ENCODE measurements at regions not wholly inside any gene's neighbourhood (a gene's known extent, or its start where the extent isn't known, plus 50 kb on each side); places are given as distances from the start of the nearest gene placed in this dataset.

- ATAC-seq (ENCODE audit: low FRiP score in 2 of 2) (no peak), DNase-seq (no peak)
- H3K9me3 ChIP-seq: no peaks in the 10 kb centered on the region
- no peak overlapping the region for H3K27ac ChIP-seq
- H3K27me3 ChIP-seq: no peaks in the 10 kb centered on the region
- no peaks in the 10 kb centered on the region for H3K4me1 ChIP-seq
- no peaks in the 10 kb centered on the region for H3K36me3 ChIP-seq
- H3K4me3 ChIP-seq: no peak overlapping the region
- 57 to 59% methylated on average over 2 of the region's 2 CpGs for WGBS, 2 donors
- no peak for TF ChIP-seq POLR2A (IDR thresholded peaks at IDR 0.05)
- TF ChIP-seq EP300 (IDR thresholded peaks at IDR 0.05): no peak
- TF ChIP-seq POLR2AphosphoS5 (IDR thresholded peaks at IDR 0.05): no peak
Observed at GRCh38 chr4:35912174-35912573, 332.1 kb downstream of the ARAP2 start.

GRCh38 chr4:35918491-35918977 lies 325.8 kb downstream of the ARAP2 start:
- WGBS, 2 donors: 65 to 91% methylated on average over 1 of the region's 1 CpG
- no peak for DNase-seq
- Histone ChIP-seq H3K27me3 (no peaks in the 10 kb centered on the region), H3K36me3 (no peaks in the 10 kb centered on the region), H3K4me3 (no peak overlapping the region), H3K4me1 (no peaks in the 10 kb centered on the region), H3K9me3 (no peaks in the 10 kb centered on the region), H3K27ac (no peak overlapping the region)
- ATAC-seq (ENCODE audit: low FRiP score in 2 of 2): no peak
- TF ChIP-seq EP300 (IDR thresholded peaks at IDR 0.05) (no peak), POLR2AphosphoS5 (IDR thresholded peaks at IDR 0.05) (no peak), POLR2A (IDR thresholded peaks at IDR 0.05) (no peak)
- TF ChIP-seq, protein P1, sequence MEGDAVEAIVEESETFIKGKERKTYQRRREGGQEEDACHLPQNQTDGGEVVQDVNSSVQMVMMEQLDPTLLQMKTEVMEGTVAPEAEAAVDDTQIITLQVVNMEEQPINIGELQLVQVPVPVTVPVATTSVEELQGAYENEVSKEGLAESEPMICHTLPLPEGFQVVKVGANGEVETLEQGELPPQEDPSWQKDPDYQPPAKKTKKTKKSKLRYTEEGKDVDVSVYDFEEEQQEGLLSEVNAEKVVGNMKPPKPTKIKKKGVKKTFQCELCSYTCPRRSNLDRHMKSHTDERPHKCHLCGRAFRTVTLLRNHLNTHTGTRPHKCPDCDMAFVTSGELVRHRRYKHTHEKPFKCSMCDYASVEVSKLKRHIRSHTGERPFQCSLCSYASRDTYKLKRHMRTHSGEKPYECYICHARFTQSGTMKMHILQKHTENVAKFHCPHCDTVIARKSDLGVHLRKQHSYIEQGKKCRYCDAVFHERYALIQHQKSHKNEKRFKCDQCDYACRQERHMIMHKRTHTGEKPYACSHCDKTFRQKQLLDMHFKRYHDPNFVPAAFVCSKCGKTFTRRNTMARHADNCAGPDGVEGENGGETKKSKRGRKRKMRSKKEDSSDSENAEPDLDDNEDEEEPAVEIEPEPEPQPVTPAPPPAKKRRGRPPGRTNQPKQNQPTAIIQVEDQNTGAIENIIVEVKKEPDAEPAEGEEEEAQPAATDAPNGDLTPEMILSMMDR (IDR thresholded peaks at IDR 0.05): no peak

GRCh38 chr4:35925806-35926205 lies 318.5 kb downstream of the ARAP2 start:
- Histone ChIP-seq H3K36me3 (no peaks in the 10 kb centered on the region), H3K27ac (no peak overlapping the region), H3K4me3 (no peak overlapping the region), H3K4me1 (no peaks in the 10 kb centered on the region), H3K9me3 (no peaks in the 10 kb centered on the region), H3K27me3 (no peaks in the 10 kb centered on the region)
- DNase-seq (no peak), ATAC-seq (ENCODE audit: low FRiP score in 2 of 2) (no peak)
- 70 to 72% methylated on average over 3 of the region's 3 CpGs for WGBS, 2 donors
- TF ChIP-seq POLR2A (IDR thresholded peaks at IDR 0.05): no peak
- TF ChIP-seq POLR2AphosphoS5 (IDR thresholded peaks at IDR 0.05): no peak
- TF ChIP-seq EP300 (IDR thresholded peaks at IDR 0.05): no peak
- TF ChIP-seq, protein P1 (IDR thresholded peaks at IDR 0.05): no peak

- Histone ChIP-seq H3K36me3 (no peaks in the 10 kb centered on the region), H3K4me1 (no peaks in the 10 kb centered on the region), H3K27me3 (no peaks in the 10 kb centered on the region), H3K9me3 (no peaks in the 10 kb centered on the region), H3K4me3 (no peak overlapping the region), H3K27ac (no peak overlapping the region)
- TF ChIP-seq POLR2AphosphoS5 (IDR thresholded peaks at IDR 0.05) (no peak), EP300 (IDR thresholded peaks at IDR 0.05) (no peak), POLR2A (IDR thresholded peaks at IDR 0.05) (no peak)
- TF ChIP-seq, protein P1 (IDR thresholded peaks at IDR 0.05): no peak
- no peak for DNase-seq
- 74 to 87% methylated on average over 3 of the region's 3 CpGs for WGBS, 2 donors
- ATAC-seq (ENCODE audit: low FRiP score in 2 of 2): no peak
Observed at GRCh38 chr4:35926788-35927187, 317.5 kb downstream of the ARAP2 start.

- Histone ChIP-seq H3K9me3 (no peaks in the 10 kb centered on the region), H3K4me1 (no peaks in the 10 kb centered on the region), H3K4me3 (no peak overlapping the region), H3K27ac (no peak overlapping the region), H3K36me3 (no peaks in the 10 kb centered on the region), H3K27me3 (no peaks in the 10 kb centered on the region)
- WGBS, 2 donors: 28 to 33% methylated on average over 3 of the region's 3 CpGs
- DNase-seq (no peak), ATAC-seq (ENCODE audit: low FRiP score in 2 of 2) (no peak)
- no peak for TF ChIP-seq POLR2AphosphoS5 (IDR thresholded peaks at IDR 0.05)
- TF ChIP-seq, protein P1 (IDR thresholded peaks at IDR 0.05): no peak
- no peak for TF ChIP-seq POLR2A (IDR thresholded peaks at IDR 0.05)
- TF ChIP-seq EP300 (IDR thresholded peaks at IDR 0.05): no peak
Observed at GRCh38 chr4:35933901-35934300, 310.4 kb downstream of the ARAP2 start.
